Amniotic epithelial cell (primary cell): ENCODE measurements at regions not wholly inside any gene's neighbourhood (a gene's known extent, or its start where the extent isn't known, plus 50 kb on each side); places are given as distances from the start of the nearest gene placed in this dataset.
"Not testable (repeated sequence)": the region's sequence is repeated elsewhere in the genome, so short reads cannot be mapped to it uniquely, and the experiment has no call there.

Experiments used
- DNase-seq: peaks from one replicate; pipeline ENCODE4 v3.0.0-alpha.2; 2010; ENCODE audit warnings: low read depth

DNA sequence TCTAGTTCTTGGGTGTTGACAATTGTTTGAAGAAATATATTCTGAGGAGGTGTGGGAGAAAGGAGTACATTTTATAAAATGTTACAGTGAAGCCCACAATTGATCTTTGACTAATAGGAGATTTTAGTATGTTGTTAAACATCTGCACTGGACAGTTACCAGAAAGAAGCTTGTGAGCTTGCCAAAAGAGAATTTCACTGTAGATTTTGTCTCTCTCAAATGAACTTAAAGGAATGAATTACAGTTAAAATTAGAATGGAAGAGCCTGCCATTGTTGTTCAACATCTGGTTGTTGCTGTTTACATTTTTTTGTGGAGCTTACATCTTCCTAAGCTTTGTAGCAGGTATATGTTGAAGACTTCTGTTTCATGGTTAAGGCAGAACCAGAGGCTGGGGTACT, 620.5 kb upstream of the CCDC179 start:
- no peak for DNase-seq

DNA sequence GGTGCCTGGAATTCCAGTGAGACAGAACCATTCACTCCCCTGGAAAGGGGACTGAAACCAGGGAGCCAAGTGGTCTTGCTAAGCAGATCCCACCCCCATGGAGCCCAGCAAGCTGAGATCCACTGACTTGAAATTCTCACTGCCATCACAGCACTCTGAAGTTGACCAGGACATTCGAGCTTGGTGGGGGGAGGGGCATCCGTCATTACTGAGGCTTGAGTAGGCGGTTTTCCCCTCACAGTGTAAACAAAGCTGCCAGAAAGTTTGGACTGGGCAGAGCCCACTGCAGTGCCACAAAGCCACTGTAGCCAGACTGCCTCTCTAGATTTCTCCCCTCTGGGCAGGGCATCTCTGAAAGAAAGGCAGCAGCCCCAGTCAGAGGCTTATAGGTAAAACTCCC, 623.9 kb upstream of the CCDC179 start:
- DNase-seq = not testable (repeated sequence)

DNA sequence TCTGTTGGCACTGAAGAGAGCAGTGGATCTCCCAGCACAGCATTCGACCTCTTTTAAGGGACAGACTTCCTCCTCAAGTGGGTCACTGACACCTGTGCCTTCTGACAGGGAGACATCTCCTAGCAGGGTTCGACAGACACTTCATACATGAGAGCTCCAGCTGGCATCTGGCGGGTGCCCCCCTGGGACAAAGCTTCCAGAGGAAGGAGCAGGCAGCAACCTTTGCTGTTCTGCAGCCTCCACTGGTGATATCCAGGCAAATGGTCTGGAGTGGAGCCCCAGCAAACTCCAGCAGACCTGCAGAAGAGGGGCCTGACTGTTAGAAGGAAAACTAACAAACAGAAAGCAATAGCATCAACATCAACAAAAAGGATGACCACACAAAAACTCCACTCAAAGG, 624.3 kb upstream of the CCDC179 start:
- DNase-seq = not testable (repeated sequence)

DNA sequence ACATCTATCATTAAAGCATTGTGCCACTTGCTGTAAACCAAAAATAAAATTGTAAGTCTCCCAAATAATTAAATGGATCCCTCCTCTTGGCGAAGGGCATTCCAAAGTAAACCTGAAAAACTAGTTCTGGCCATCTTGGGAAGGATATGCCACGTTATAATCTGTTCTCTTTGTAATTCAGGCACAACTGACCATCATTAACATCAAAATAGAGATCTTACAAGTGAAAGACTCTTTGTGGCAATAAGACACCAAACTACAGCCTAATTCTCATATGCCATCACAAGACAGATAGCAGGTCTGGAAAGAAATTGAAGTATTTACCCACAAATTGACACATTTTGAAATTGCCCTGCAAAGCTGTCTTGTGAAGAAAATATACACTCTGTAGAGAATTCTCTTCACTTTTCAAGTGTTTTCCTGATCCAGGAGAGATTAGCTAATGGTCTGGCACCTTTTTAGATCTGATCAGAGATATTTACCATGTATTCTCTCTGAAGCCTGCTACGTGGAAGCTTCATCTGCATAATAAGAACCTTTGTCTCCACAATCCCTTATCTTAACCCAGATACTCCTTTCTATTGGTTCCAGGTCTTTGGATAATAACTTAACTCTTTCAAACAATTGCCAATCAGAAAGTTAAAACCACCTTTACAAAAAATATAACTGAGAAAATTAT, 630.4 kb upstream of the CCDC179 start:
- no peak for DNase-seq

DNA sequence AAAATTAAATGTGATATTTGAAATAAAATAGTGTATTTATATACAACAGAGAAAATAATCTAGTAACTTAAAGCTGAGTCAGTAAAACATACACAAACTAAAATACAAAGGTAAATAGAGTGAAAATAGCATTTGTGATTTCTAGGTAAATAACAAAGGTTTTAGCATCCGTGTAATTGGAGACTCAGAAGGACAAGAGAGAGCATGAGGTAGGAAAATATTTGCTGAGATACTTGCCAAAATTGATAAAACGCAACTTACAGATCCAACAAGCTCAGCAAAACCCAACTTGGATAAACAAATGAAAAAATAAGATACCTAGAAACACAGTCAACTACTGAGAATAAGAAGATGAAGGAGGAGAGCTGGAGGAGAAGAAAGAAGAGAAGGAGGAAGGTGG, 634.7 kb upstream of the CCDC179 start:
- no peak for DNase-seq

DNA sequence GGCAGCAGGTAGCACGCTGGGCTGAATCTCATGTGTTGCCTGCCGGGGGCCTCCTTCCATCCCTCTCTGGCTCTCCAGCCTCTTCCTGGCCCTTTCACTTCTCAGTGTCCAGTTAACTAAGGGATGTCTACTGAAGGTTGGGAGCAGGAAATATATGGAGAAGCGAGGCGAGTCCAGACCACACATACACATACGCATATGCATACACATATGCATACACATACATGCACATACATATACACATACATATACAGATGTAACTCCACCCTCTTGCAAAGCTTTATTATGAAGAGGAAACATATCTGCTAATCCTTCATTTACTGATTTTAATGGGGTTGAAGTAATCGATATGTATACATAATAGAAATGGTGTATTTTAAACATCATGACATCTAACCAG, 636.1 kb upstream of the CCDC179 start:
- DNase-seq = no peak

DNA sequence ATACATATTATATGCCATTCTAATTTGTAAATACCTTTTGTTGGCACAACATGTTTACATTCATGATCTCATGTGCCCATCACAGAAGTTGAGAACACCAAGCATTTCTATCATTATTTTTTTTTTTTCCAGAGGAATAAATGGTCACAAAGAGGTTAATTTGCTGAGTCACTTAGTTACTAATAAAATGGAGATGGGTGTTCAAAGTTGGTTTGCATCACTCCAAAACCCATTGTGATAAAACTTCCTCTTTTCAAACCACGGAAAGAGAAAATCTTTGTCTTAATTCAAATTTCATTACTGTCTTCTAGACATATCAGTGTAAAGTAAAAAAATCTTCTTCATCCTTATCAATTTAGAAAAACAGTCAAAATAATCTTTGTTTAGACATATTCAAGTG, 636.8 kb upstream of the CCDC179 start:
- no peak for DNase-seq

DNA sequence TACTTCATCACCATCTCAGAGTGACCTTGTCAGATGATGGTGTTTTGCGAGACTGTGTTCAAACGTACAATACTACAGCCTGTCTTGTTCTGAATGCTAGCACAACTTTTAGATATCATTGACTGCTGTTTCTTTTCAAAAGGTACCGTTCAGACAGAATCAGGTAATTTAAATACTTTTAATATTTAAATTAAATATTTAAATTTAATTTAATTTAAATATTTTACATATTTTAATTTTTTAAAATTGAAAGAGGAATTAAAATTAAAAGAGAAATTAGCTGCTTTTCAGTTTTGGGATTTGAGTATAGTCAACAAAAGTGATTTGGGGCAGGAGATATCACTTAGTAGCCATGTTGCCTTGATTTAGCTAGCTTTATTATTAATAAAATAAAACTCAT, 642.1 kb upstream of the CCDC179 start:
- no peak for DNase-seq

DNA sequence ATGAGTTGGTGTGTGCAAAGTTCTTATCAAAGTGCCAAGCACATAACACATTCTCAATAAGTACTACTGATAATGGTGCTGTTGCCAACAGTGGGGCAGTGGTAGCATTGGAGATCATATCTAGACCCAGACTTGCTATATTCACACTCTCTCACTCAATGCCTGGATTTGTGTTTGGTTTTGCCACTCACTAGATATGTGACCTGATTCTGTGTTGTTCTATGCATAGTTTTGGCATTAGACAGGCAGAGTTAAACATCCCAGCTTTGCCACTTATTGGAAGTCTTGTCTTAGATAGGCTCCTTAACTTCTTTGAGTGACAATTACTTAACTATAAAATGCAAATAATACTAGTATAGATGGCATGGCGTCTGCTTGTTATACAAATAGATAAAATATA, 642.6 kb upstream of the CCDC179 start:
- DNase-seq = peak; percentile 2

DNA sequence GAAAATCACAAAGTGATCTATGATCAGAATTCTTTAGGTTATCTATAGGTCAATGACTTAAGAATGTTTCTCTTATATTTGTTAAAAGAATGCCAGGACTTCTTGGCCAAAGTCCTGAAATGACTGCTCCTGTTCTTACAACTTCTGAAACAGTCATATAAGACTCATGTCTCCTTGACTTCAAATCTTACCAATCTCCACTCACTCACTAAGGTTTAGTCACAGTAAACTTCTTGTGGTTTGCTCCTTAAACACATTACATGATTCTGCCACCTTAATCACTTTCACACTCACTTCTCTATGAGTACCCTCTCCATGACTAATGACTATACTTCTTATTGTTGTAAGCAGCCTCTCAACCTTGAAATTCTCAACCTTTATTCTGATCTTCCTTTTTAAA, 648.7 kb upstream of the CCDC179 start:
- peak; percentile 80 for DNase-seq

DNA sequence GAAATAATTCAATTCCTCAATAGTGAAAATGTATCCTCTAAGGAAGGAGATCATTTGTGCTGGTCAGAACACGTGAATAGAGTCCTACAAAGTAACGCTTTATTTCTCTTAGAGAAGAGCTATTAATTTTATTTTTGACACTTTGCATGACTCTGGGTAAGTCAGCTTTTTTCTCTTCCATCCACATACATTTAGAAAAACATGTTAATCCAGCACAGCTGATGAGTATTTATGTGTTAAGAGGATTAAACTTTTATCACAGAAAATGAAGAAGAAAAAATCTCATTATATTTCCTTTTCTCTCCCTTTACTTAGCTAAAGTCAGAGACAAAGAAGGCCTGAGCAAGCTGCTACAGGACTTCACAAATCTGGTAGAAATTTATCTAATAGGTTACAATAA, 649.5 kb upstream of the CCDC179 start:
- no peak for DNase-seq

DNA sequence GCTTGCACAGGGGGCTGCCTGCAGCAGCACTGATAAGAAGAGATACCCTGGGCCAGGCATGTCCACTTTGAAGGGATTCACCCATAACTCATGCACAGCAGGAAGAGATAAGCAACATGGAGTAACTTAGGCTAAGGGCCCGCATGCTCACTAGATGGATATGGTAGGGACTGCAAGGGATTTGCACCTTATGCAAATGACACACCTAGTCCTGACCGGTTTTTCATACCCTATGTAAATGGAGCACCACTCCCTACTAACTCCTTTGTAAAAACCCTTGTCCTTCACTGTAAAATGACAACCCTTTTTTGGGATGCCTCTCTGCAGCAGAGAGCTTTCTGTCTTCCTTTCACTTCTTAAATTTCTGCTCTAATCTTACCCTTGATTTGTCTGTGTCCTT, 658.9 kb upstream of the CCDC179 start:
- DNase-seq = no peak

DNA sequence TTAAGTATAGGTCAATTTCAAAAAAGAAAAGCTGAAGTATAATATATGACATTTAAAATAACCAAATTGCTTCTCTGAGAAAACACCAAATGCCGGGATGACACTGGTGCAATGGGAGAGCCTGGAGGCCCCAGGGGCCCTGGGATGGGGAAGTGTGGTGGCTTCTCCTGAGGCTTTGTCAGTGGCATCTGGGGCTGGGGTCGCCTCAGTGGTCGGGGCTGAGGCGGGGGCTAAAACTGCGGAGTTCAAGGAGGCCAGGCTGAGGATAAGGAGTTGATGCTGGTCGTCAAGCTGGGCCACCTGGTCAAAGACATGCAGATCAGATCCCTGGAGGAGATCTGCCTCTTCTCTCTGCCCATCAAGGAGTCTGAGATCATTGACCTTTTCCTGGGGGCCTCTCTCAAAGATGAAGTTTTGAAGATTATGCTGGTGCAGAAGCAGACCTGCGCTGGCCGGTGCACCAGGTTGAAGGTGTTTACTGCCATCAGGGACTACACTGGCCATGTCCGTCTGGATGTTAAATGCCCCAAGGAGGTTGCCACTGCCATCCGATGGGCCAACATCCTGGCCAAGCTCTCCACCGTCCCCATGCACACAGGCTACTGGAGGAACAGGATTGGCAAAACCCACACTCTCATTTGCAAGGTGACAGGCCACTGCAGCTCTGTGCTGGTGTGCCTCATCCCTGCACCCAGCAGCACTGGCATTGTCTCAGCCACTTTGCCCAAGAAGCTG, 660.1 kb upstream of the CCDC179 start:
- no peak for DNase-seq

DNA sequence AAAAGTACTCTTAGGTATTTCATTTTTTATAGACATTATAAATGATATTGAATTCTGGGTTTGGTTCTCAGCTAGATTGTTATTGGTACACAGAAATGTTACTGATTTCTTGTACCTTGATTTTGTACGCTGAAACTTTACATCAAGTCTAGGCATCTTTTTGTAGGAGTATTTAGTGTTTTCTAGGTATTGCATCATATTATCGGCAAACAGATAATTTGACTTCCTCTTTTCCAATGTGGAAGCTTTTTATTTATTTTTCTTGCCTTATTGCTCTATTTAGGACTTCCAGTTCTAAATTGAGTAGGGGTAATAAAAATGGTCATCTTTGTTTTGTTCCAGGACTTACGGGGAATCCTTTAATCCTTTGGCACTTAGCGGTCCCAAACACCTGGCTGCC, 676.6 kb upstream of the CCDC179 start:
- DNase-seq = no peak

DNA sequence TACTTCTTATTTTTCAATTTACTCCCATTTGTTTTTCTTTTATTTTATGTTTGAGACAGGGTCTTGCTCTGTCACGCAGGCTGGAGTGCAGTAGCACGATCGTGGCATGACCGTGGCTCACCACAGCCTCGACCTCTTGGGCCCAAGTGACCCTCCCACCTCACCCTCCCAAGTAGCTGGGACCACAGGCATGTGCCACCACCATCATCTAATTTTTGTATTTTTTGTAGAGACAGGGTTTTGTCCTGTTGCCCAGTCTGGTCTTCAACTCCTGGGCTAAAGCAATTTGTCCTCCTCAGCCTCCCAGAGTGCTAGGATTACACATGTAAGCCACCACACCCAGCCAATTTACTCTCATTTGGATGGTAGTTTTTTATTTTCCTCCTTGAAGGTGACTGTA, 679.3 kb upstream of the CCDC179 start:
- DNase-seq = no peak

DNA sequence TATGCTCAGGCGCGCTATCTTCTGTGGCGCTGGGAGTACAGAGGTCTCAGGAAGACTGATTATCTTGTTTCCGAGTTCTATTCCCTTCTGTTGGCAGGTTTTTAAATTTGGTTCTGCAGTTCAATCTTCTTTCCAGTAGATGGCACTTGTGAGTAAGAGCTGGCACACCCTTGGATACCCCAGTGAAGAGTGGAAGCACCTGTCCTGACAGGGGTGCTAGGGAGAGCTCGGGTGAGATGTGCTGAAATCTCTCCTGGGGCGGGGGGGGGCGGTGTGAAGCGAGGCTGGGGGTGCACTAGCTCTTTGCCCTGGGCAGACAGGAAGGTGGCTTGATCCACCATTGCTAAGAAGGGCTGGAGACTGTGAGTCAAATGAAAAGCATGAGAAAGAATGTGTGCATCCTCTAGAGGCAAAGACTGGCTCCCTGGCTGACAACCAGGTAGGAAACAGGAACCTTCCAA, 679.9 kb upstream of the CCDC179 start:
- DNase-seq = peak; percentile 33

DNA sequence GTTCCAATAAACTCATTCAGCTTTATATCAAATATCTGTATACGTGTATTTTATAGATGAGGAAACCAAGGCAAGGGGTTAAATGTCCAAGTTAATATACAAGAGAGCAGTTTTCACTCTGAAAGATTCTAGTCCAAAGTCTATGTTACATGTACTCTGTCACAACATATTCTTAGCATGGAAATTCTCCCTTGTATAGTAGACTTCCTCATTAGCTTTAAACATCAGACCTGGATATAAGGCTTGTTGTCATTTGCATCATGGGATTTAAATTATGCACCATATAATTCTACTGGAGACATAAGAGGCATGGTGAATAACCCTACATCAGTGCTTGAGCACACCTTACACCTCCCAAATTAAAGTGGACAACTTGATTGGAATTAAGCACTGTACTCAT, 681.9 kb upstream of the CCDC179 start:
- no peak for DNase-seq

DNA sequence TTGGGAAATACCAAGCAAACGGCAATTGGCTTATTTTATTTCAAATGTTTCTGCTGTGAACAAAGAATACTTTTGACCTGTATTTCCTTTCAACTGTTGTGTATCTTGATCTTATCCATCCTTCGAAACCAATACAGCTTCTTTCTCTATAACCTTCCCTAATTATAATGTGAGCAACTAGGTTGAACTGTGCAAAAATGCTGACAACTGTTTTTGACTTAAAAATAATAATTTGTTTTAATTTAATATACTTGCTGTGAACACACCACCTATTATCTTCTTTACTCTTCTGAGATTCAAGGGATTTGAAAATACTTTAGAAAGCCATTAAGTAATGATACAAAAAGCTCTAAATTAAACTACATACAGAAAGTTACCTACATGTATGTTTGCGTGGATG, 682.5 kb upstream of the CCDC179 start:
- no peak for DNase-seq

DNA sequence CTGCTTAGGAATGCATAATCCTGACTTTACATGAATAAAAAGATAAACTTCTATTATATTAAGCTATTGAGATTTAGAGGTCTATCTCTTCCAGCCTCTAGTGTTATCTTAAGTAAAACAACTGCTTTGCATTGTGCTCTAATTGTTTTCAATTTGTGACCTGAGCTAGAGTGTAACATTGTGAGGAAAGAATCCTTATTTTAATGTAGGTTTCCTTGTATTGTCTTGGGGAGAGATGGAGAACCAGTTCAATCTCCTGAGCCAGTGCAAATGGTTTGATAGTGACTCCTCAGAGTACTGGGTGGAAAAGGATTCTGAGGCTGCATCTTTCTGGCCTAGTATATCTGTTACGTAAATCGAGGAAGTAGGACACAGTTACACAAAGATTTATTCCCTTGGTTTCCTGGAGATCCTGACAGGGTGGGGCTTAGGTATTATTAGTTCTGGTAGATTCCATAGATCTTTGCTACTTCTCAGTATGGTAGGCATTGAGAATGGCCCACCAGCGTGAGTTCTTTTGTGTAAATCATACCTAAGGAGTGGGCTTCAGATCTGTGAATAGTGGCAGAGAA, 683.5 kb upstream of the CCDC179 start:
- DNase-seq = no peak

DNA sequence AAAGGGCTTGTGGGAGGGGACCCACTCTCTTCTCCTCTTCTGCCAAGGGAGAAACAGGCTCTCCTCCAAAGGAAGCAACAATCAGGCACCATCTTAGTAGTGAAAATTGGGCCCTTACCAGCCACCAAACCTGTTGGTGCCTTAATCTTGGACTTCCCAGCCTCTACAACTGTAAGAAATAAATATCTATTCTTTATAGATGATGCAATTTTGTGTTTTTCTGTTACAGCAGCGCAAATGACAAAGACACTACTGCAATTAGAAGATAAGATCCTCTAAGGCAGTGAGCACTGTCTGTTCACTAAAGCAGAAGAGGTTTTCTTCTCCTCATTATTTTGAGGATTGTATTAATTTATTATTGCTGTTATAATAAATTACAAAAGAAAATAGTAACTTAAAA, 691.4 kb upstream of the CCDC179 start:
- DNase-seq = no peak

DNA sequence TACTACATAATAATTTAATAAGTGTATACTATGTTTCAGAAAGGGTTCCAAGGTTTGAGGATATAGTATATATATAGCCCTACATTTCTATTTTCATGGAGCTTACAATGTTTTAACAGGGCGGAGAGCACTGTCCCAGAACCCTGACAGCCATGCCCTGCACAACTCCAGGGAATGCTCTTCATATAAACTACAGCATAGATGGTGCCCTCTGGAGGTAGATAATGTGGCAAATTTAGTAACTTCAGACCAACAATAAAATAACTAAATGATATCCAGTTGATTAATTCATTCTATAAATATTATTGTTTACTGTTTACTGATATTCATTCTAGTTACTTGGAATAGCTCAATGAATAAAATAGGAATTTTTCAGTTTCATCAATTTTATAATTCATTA, 693.7 kb upstream of the CCDC179 start:
- no peak for DNase-seq

DNA sequence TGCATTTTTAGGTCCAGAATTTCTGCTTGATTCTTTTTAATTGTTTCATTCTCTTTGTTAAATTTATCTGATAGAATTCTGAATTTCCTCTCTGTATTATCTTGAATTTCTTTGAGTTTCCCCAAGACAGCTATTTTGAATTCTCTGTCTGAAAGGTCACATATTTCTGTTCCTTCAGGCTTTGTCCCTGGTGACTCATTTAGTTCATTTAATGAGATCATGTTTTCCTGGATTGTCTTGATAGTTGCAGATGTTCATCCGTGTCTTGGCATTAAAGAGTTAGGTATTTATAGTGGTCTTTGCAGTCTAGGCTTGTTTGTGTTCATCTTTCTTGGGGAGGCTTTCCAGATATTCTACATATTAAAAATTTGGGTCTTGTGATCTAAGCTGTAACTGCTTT, 694.8 kb upstream of the CCDC179 start:
- peak; percentile 30 for DNase-seq

DNA sequence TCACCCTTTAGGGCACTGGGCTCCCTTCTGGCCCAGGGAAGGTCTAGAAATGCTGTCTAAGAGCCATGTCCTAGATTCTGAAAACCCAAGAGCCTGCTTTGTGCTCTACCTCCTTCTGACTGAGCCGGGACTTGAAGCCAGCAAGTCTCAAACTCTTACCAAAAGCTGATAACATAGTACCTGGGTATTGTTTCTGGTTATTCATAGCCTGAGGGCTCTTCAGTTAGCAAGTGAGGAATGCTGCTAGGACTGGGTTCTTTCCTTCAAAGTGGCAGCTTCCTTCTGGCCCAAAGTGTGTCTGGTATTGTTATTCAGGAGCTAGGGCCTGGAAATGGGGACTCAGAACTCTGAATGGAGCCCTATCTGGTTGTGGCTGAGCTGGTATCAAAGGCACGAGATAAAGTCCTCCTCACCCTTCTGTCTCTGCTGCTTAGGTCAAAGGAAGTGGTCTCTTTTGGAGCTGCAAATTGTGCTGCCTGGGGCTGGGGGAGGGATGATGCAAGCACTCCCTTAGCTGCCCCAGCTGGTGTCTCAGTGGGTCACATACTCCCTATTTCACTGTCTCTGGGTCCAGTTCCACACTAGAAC, 696.0 kb upstream of the CCDC179 start:
- no peak for DNase-seq
